WERI-Rb-1 (cell line): ENCODE measurements at regions not wholly inside any gene's neighbourhood (a gene's known extent, or its start where the extent isn't known, plus 50 kb on each side); places are given as distances from the start of the nearest gene placed in this dataset.

Experiments used
- DNase-seq: peaks from one replicate; pipeline ENCODE4 v3.0.0-alpha.2; 2020
- H3K27ac ChIP-seq: fragments of 250-450 bp; sonication (Bioruptor Pico); 2 replicates; pipeline ENCODE4 v1.5.1; 2020; ENCODE audit warnings: mild to moderate bottlenecking, moderate library complexity
- H3K27me3 ChIP-seq: fragments of 250-450 bp; sonication (Bioruptor Pico); 2 replicates; pipeline ENCODE4 v1.5.1; 2021; ENCODE audit warnings: mild to moderate bottlenecking, low read depth, moderate library complexity; ENCODE audit not compliant: insufficient read depth, severe bottlenecking
- H3K36me3 ChIP-seq: fragments of 250-450 bp; sonication (Bioruptor Pico); 2 replicates; pipeline ENCODE4 v1.5.1; 2020; ENCODE audit warnings: mild to moderate bottlenecking, moderate library complexity
- H3K4me3 ChIP-seq: 2 replicates; pipeline ENCODE4 v1.5.1; 2011; ENCODE audit warnings: low read depth, mild to moderate bottlenecking, control low read depth, low read length
- H3K9me3 ChIP-seq: fragments of 250-450 bp; sonication (Bioruptor Pico); 2 replicates; pipeline ENCODE4 v1.5.1; 2021; ENCODE audit warnings: mild to moderate bottlenecking, moderate library complexity; ENCODE audit not compliant: severe bottlenecking
- TF ChIP-seq, protein P1 (sequence below): IDR thresholded peaks from 2 replicates; pipeline ENCODE4 v1.5.1; 2011; ENCODE audit warnings: low read depth, mild to moderate bottlenecking, control low read depth, inconsistent platforms, low read length

DNA sequence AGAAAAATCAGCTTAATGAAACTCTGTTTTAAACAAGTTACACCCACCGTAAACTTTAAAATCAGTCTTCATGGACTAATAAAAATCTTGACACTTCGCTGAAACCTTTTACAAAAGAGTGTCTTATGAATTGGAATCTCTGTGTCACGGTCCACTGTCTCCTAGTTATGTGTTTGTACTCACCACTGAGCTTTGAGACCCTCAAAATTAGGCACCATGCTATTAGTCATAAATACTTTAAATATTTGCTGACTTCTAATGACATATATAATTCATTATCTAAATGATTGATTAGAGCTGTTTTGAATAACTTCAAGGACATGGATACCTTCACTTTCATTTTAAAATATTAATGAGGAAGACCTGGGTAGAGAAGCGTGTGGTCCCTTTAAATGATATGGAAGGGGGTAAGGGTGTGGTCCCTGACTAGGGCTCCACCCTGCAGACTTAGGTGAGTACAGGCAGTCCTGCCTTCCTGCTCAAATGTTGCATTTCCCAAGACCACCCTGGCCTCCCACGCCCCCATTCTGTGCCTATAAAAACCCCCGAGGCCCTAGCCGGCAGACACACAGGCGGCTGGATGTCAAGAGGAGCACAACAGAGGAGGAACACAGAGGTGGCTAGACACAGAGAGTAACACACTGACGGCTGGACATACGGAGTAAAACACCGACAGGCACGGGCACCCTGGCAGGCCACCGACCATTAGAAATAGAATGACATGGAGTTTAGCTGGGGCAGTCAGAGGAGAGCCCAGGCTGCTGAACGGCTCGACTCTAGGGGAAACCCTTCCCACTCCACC lies 179.0 kb upstream of the CDH9 start:
- H3K4me3 ChIP-seq, result no peak overlapping the region
- TF ChIP-seq, protein P1, sequence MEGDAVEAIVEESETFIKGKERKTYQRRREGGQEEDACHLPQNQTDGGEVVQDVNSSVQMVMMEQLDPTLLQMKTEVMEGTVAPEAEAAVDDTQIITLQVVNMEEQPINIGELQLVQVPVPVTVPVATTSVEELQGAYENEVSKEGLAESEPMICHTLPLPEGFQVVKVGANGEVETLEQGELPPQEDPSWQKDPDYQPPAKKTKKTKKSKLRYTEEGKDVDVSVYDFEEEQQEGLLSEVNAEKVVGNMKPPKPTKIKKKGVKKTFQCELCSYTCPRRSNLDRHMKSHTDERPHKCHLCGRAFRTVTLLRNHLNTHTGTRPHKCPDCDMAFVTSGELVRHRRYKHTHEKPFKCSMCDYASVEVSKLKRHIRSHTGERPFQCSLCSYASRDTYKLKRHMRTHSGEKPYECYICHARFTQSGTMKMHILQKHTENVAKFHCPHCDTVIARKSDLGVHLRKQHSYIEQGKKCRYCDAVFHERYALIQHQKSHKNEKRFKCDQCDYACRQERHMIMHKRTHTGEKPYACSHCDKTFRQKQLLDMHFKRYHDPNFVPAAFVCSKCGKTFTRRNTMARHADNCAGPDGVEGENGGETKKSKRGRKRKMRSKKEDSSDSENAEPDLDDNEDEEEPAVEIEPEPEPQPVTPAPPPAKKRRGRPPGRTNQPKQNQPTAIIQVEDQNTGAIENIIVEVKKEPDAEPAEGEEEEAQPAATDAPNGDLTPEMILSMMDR, result no peak
- H3K9me3 ChIP-seq, result no peaks in the 10 kb centered on the region
- DNase-seq, result no peak
- H3K36me3 ChIP-seq, result no peaks in the 10 kb centered on the region
- H3K27ac ChIP-seq, result no peak overlapping the region
- no peaks in the 10 kb centered on the region for H3K27me3 ChIP-seq

GRCh38 chr5:27216367-27216950 lies 178.1 kb upstream of the CDH9 start:
- Histone ChIP-seq H3K36me3 (no peaks in the 10 kb centered on the region), H3K9me3 (no peaks in the 10 kb centered on the region), H3K27ac (no peak overlapping the region), H3K4me3 (no peak overlapping the region), H3K27me3 (no peaks in the 10 kb centered on the region)
- DNase-seq, result no peak
- TF ChIP-seq, protein P1, result no peak

GRCh38 chr5:27208051-27208450 lies 169.7 kb upstream of the CDH9 start:
- TF ChIP-seq, protein P1, result no peak
- Histone ChIP-seq H3K36me3 (no peaks in the 10 kb centered on the region), H3K4me3 (no peak overlapping the region), H3K27me3 (no peaks in the 10 kb centered on the region), H3K27ac (no peak overlapping the region), H3K9me3 (no peaks in the 10 kb centered on the region)
- DNase-seq, result no peak

GRCh38 chr5:27191786-27192510 lies 153.6 kb upstream of the CDH9 start:
- H3K4me3 ChIP-seq, result no peak overlapping the region
- H3K36me3 ChIP-seq, result no peaks in the 10 kb centered on the region
- H3K27me3 ChIP-seq, result no peaks in the 10 kb centered on the region
- no peaks in the 10 kb centered on the region for H3K9me3 ChIP-seq
- no peak for DNase-seq
- TF ChIP-seq, protein P1, result no peak
- no peak overlapping the region for H3K27ac ChIP-seq

- no peaks in the 10 kb centered on the region for H3K27me3 ChIP-seq
- H3K9me3 ChIP-seq, result no peaks in the 10 kb centered on the region
- H3K4me3 ChIP-seq, result no peak overlapping the region
- no peaks in the 10 kb centered on the region for H3K36me3 ChIP-seq
- H3K27ac ChIP-seq, result no peak overlapping the region
- TF ChIP-seq, protein P1, result no peak
- DNase-seq, result no peak
These were observed 134.3 kb upstream of the CDH9 start for GRCh38 chr5:27172693-27173092.
